A549 (cell line): ENCODE measurements at regions not wholly inside any gene's neighbourhood (a gene's known extent, or its start where the extent isn't known, plus 50 kb on each side); places are given as distances from the start of the nearest gene placed in this dataset.

Source experiments
- EP300 ChIP-seq, 2 experiments: fragments of >200 bp; sonication (Bioruptor Twin); formaldehyde crosslinking; IDR thresholded peaks; 2 replicates in 1 of 2; 3 replicates in 1 of 2; pipeline ENCODE4 v1.6.1; 2016 to 2017
- JUNB ChIP-seq: fragments of >200 bp; sonication (Bioruptor Twin); formaldehyde crosslinking; IDR thresholded peaks from 2 replicates; pipeline ENCODE4 v1.6.1; 2016
- MAFK ChIP-seq: fragments of 450-650 bp; IDR thresholded peaks from 2 replicates; pipeline ENCODE4 v1.6.1; 2014; ENCODE audit not compliant: partially characterized antibody
- MYC ChIP-seq: IDR thresholded peaks from 2 replicates; pipeline ENCODE4 v1.6.1; 2012; ENCODE audit warnings: mild to moderate bottlenecking, inconsistent platforms, low read length, improper control_type of control experiment, borderline replicate concordance
- POLR2A ChIP-seq: IDR thresholded peaks from 2 replicates; pipeline ENCODE4 v1.6.1; 2012; ENCODE audit warnings: mild to moderate bottlenecking, low read length
- POLR2AphosphoS2 ChIP-seq: conservative IDR thresholded peaks from 2 replicates; pipeline ENCODE4 v1.6.1; 2012; ENCODE audit warnings: low read length, improper control_type of control experiment, inconsistent platforms
- RCOR1 ChIP-seq: fragments of 150-350 bp; IDR thresholded peaks from 2 replicates; pipeline ENCODE4 v1.6.1; 2014; ENCODE audit warnings: antibody characterized with exemption, low read length, low read depth
- TF ChIP-seq, protein P1 (sequence below): fragments of 150-350 bp; IDR thresholded peaks from 2 replicates; pipeline ENCODE4 v1.6.1; 2014; ENCODE audit warnings: low read depth, mild to moderate bottlenecking, low read length
- TF ChIP-seq, protein P2 (sequence below): fragments of >200 bp; sonication (Bioruptor Twin); formaldehyde crosslinking; IDR thresholded peaks from 3 replicates; pipeline ENCODE4 v1.5.1; 2016
- TF ChIP-seq, protein P3 (sequence below): IDR thresholded peaks from 2 replicates; pipeline ENCODE4 v1.6.1; 2012
- TF ChIP-seq, protein P4 (sequence below): fragments of 200-600 bp; sonication (generic); IDR thresholded peaks from 2 replicates; pipeline ENCODE4 v1.6.1; 2016; ENCODE audit warnings: antibody characterized with exemption, mild to moderate bottlenecking, moderate library complexity

DNA sequence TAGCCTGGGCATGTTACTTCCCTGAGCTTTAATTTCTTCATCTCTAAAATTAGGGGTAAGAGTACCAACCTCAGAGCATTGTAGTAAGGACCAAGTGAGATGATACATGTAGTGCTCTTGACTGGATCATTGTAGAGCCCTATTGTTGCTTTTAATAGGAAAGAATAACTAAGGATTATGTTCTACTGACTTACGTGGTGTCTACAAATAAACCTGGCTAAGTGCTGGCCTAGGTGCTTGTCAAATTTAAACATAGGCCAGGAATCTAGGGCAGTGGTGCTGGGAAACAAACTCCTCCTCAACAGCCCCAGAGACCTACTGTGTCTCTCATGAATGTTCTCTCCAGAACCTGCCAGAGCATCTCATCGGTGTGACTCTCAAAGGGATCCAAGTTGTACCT lies 69.4 kb downstream of the ABCC12 start:
- TF ChIP-seq EP300 (IDR thresholded peaks at IDR 0.05) (no peak), MAFK (no peak), JUNB (no peak), RCOR1 (no peak), POLR2A (no peak), POLR2AphosphoS2 (no peak), MYC (no peak)
- TF ChIP-seq, protein P1, sequence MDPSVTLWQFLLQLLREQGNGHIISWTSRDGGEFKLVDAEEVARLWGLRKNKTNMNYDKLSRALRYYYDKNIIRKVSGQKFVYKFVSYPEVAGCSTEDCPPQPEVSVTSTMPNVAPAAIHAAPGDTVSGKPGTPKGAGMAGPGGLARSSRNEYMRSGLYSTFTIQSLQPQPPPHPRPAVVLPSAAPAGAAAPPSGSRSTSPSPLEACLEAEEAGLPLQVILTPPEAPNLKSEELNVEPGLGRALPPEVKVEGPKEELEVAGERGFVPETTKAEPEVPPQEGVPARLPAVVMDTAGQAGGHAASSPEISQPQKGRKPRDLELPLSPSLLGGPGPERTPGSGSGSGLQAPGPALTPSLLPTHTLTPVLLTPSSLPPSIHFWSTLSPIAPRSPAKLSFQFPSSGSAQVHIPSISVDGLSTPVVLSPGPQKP: no peak
- TF ChIP-seq, protein P2, sequence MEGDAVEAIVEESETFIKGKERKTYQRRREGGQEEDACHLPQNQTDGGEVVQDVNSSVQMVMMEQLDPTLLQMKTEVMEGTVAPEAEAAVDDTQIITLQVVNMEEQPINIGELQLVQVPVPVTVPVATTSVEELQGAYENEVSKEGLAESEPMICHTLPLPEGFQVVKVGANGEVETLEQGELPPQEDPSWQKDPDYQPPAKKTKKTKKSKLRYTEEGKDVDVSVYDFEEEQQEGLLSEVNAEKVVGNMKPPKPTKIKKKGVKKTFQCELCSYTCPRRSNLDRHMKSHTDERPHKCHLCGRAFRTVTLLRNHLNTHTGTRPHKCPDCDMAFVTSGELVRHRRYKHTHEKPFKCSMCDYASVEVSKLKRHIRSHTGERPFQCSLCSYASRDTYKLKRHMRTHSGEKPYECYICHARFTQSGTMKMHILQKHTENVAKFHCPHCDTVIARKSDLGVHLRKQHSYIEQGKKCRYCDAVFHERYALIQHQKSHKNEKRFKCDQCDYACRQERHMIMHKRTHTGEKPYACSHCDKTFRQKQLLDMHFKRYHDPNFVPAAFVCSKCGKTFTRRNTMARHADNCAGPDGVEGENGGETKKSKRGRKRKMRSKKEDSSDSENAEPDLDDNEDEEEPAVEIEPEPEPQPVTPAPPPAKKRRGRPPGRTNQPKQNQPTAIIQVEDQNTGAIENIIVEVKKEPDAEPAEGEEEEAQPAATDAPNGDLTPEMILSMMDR: no peak
- TF ChIP-seq, protein P3, sequence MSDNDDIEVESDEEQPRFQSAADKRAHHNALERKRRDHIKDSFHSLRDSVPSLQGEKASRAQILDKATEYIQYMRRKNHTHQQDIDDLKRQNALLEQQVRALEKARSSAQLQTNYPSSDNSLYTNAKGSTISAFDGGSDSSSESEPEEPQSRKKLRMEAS: no peak
- TF ChIP-seq, protein P4, sequence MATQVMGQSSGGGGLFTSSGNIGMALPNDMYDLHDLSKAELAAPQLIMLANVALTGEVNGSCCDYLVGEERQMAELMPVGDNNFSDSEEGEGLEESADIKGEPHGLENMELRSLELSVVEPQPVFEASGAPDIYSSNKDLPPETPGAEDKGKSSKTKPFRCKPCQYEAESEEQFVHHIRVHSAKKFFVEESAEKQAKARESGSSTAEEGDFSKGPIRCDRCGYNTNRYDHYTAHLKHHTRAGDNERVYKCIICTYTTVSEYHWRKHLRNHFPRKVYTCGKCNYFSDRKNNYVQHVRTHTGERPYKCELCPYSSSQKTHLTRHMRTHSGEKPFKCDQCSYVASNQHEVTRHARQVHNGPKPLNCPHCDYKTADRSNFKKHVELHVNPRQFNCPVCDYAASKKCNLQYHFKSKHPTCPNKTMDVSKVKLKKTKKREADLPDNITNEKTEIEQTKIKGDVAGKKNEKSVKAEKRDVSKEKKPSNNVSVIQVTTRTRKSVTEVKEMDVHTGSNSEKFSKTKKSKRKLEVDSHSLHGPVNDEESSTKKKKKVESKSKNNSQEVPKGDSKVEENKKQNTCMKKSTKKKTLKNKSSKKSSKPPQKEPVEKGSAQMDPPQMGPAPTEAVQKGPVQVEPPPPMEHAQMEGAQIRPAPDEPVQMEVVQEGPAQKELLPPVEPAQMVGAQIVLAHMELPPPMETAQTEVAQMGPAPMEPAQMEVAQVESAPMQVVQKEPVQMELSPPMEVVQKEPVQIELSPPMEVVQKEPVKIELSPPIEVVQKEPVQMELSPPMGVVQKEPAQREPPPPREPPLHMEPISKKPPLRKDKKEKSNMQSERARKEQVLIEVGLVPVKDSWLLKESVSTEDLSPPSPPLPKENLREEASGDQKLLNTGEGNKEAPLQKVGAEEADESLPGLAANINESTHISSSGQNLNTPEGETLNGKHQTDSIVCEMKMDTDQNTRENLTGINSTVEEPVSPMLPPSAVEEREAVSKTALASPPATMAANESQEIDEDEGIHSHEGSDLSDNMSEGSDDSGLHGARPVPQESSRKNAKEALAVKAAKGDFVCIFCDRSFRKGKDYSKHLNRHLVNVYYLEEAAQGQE: no peak
